Epithelial cell of esophagus (primary cell): ENCODE measurements at regions not wholly inside any gene's neighbourhood (a gene's known extent, or its start where the extent isn't known, plus 50 kb on each side); places are given as distances from the start of the nearest gene placed in this dataset.
A peak's percentile ranks its signal among the peaks of the same experiment; 100 is the strongest.

Experiments used
- DNase-seq: peaks from one replicate; pipeline ENCODE4 v3.0.0; 2010; ENCODE audit warnings: low read depth
- H3K4me3 ChIP-seq: 2 replicates; pipeline ENCODE4 v1.5.1; 2011; ENCODE audit warnings: mild to moderate bottlenecking, low read length, control low read depth
- TF ChIP-seq, protein P1 (sequence below): IDR thresholded peaks from 2 replicates; pipeline ENCODE4 v1.5.1; 2011; ENCODE audit warnings: low read depth, mild to moderate bottlenecking, low read length, control low read depth, inconsistent platforms; ENCODE audit not compliant: insufficient read depth; ENCODE audit errors: missing control alignments

DNA sequence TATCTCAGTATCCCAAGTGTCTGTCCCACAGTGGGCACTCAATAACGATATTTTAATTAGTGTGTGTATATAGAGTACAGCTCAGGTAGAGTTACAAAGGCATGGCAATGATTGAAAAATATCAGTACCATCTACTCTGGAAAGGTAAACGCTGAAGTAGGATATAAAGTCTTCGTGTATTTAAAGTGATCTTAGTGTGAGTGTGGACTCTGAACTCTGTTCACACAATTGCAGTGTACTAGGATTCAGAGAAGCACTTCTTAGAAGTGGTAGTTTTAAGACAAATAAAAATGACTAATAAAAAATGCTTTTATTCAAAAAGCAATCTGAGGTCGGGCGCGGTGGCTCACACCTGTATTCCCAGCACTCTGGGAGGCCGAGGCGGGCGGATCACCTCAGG lies 62.9 kb upstream of the RAP2B start:
- TF ChIP-seq, protein P1, sequence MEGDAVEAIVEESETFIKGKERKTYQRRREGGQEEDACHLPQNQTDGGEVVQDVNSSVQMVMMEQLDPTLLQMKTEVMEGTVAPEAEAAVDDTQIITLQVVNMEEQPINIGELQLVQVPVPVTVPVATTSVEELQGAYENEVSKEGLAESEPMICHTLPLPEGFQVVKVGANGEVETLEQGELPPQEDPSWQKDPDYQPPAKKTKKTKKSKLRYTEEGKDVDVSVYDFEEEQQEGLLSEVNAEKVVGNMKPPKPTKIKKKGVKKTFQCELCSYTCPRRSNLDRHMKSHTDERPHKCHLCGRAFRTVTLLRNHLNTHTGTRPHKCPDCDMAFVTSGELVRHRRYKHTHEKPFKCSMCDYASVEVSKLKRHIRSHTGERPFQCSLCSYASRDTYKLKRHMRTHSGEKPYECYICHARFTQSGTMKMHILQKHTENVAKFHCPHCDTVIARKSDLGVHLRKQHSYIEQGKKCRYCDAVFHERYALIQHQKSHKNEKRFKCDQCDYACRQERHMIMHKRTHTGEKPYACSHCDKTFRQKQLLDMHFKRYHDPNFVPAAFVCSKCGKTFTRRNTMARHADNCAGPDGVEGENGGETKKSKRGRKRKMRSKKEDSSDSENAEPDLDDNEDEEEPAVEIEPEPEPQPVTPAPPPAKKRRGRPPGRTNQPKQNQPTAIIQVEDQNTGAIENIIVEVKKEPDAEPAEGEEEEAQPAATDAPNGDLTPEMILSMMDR, result no peak
- no peak for DNase-seq
- no peak overlapping the region for H3K4me3 ChIP-seq

DNA sequence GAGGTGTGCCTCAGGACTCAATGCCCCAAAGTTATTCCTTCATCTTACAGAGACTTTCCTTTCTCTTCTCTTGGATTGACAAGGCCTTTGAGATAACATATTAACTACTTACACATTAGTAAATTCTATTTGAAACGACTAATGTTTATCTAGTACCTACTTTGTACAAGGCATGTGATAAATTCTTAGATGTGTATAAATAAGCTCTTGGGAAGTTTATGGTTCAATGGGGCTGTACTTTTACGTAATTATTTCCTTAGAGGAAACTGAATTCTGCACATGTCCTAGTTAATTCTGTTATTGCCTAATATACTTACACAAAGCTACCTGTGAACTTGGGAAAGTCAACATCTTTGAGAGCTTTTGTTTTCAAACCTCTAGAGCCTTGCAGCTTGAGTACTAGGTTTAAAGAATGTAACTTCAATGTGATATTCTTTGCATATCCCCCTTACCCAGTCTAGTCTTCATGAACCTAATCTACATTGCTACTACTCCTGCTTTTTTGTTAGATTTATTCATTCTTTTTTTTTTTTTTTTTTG lies 58.5 kb upstream of the RAP2B start:
- peak; percentile 23 for DNase-seq
- H3K4me3 ChIP-seq, result no peak overlapping the region
- TF ChIP-seq, protein P1, result no peak

DNA sequence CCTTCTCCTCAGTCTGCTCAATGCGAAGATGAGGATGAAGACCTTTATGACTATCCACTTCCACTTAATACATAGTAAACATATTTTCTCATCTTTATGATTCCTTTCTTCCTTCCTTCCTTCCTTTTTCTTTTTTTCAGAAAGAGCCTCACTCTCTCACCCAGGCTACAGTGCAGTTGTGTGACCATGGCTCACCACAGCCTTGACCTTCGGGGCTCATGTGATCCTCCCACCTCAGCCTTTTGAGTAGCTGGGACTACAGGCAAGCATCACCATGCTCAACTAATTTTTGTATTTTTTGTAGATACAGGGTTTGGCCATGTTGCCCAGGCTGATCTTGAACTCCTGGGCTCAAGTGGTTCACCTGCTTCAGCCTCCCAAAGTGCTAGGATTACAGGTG lies 52.0 kb upstream of the RAP2B start:
- no peak overlapping the region for H3K4me3 ChIP-seq
- DNase-seq, result no peak
- TF ChIP-seq, protein P1, result no peak

DNA sequence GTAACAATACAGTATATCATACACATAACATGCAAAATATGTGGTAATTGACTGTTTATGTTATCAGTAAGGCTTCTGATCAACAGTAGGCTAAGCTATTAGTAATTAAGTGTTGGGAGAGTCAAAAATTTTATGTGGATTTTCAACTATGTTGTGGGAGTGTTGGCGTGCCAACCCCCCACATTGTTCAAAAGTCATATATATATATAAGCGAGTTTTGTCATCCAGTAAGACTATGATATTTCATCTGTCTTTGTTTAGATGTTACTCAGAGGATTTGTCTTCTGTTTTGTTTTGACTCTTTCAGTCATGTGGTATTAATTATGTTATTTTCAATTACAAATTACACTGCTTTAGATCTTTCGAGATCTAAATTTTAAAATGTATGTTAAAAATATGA lies 51.0 kb upstream of the RAP2B start:
- H3K4me3 ChIP-seq, result no peak overlapping the region
- no peak for DNase-seq
- TF ChIP-seq, protein P1, result no peak
